HUES6 (cell line): ENCODE measurements at regions not wholly inside any gene's neighbourhood (a gene's known extent, or its start where the extent isn't known, plus 50 kb on each side); places are given as distances from the start of the nearest gene placed in this dataset.

ENCODE experiments used
- H3K27ac ChIP-seq: 2 replicates; pipeline ENCODE4 v1.7.0; 2013; ENCODE audit warnings: low read depth, mild to moderate bottlenecking, low read length, inconsistent platforms
- H3K27me3 ChIP-seq: 2 replicates; pipeline ENCODE4 v1.6.1; 2013; ENCODE audit warnings: low read length; ENCODE audit not compliant: control insufficient read depth, insufficient read depth
- H3K36me3 ChIP-seq: 2 replicates; pipeline ENCODE4 v1.6.1; 2013; ENCODE audit warnings: low read length; ENCODE audit not compliant: control insufficient read depth, insufficient read depth
- H3K4me1 ChIP-seq: 2 replicates; pipeline ENCODE4 v1.6.1; 2013; ENCODE audit warnings: low read length; ENCODE audit not compliant: control insufficient read depth, insufficient read depth
- H3K4me3 ChIP-seq: 2 replicates; pipeline ENCODE4 v1.5.1; 2013; ENCODE audit warnings: low read depth, low read length
- H3K9ac ChIP-seq: one replicate; pipeline ENCODE4 v1.6.1; 2013; ENCODE audit warnings: mild to moderate bottlenecking, low read length
- H3K9me3 ChIP-seq: 2 replicates; pipeline ENCODE4 v1.6.1; 2013; ENCODE audit warnings: low read depth, low read length; ENCODE audit not compliant: control insufficient read depth, insufficient read depth

- H3K36me3 ChIP-seq: no peaks in the 10 kb centered on the region
- H3K27me3 ChIP-seq: no peaks in the 10 kb centered on the region
- H3K27ac ChIP-seq: no peak overlapping the region
- no peaks in the 10 kb centered on the region for H3K9me3 ChIP-seq
- H3K9ac ChIP-seq: no peak overlapping the region
- H3K4me1 ChIP-seq: no peaks in the 10 kb centered on the region
- no peak overlapping the region for H3K4me3 ChIP-seq
These were observed 295.6 kb upstream of the LRATD1 start for GRCh38 chr2:14336759-14337382.

GRCh38 chr2:14340703-14341102, 291.8 kb upstream of the LRATD1 start:
- Histone ChIP-seq H3K27ac (no peak overlapping the region), H3K27me3 (no peaks in the 10 kb centered on the region), H3K9ac (no peak overlapping the region), H3K36me3 (no peaks in the 10 kb centered on the region), H3K4me1 (no peaks in the 10 kb centered on the region), H3K4me3 (no peak overlapping the region), H3K9me3 (no peaks in the 10 kb centered on the region)

GRCh38 chr2:14342313-14342712, 290.2 kb upstream of the LRATD1 start:
- no peaks in the 10 kb centered on the region for H3K27me3 ChIP-seq
- H3K9ac ChIP-seq: no peak overlapping the region
- no peaks in the 10 kb centered on the region for H3K4me1 ChIP-seq
- no peaks in the 10 kb centered on the region for H3K36me3 ChIP-seq
- H3K9me3 ChIP-seq: no peaks in the 10 kb centered on the region
- no peak overlapping the region for H3K4me3 ChIP-seq
- no peak overlapping the region for H3K27ac ChIP-seq

GRCh38 chr2:14344355-14344754, 288.2 kb upstream of the LRATD1 start:
- no peak overlapping the region for H3K4me3 ChIP-seq
- H3K9ac ChIP-seq: no peak overlapping the region
- H3K9me3 ChIP-seq: no peaks in the 10 kb centered on the region
- no peaks in the 10 kb centered on the region for H3K4me1 ChIP-seq
- no peaks in the 10 kb centered on the region for H3K27me3 ChIP-seq
- H3K36me3 ChIP-seq: no peaks in the 10 kb centered on the region
- no peak overlapping the region for H3K27ac ChIP-seq

GRCh38 chr2:14348247-14348646, 284.3 kb upstream of the LRATD1 start:
- no peak overlapping the region for H3K27ac ChIP-seq

GRCh38 chr2:14350856-14351255, 281.7 kb upstream of the LRATD1 start:
- Histone ChIP-seq H3K9me3 (no peaks in the 10 kb centered on the region), H3K4me3 (no peak overlapping the region), H3K36me3 (no peaks in the 10 kb centered on the region), H3K4me1 (no peaks in the 10 kb centered on the region), H3K9ac (no peak overlapping the region), H3K27ac (no peak overlapping the region), H3K27me3 (no peaks in the 10 kb centered on the region)

More at GRCh38 chr2:14348247-14348646, 284.3 kb upstream of the LRATD1 start:
- no peaks in the 10 kb centered on the region for H3K27me3 ChIP-seq
- no peaks in the 10 kb centered on the region for H3K9me3 ChIP-seq
- no peak overlapping the region for H3K4me3 ChIP-seq
- no peaks in the 10 kb centered on the region for H3K36me3 ChIP-seq
- no peak overlapping the region for H3K9ac ChIP-seq
- no peaks in the 10 kb centered on the region for H3K4me1 ChIP-seq

- no peaks in the 10 kb centered on the region for H3K27me3 ChIP-seq
- no peak overlapping the region for H3K9ac ChIP-seq
- H3K36me3 ChIP-seq: no peaks in the 10 kb centered on the region
- H3K27ac ChIP-seq: no peak overlapping the region
- H3K9me3 ChIP-seq: no peaks in the 10 kb centered on the region
- no peaks in the 10 kb centered on the region for H3K4me1 ChIP-seq
- H3K4me3 ChIP-seq: no peak overlapping the region
These were observed 280.4 kb upstream of the LRATD1 start for GRCh38 chr2:14352067-14352466.

GRCh38 chr2:14354231-14354630, 278.3 kb upstream of the LRATD1 start:
- Histone ChIP-seq H3K36me3 (no peaks in the 10 kb centered on the region), H3K9ac (no peak overlapping the region), H3K27ac (no peak overlapping the region), H3K27me3 (no peaks in the 10 kb centered on the region), H3K9me3 (no peaks in the 10 kb centered on the region), H3K4me3 (no peak overlapping the region), H3K4me1 (no peaks in the 10 kb centered on the region)

GRCh38 chr2:14355102-14355501, 277.4 kb upstream of the LRATD1 start:
- Histone ChIP-seq H3K9me3 (no peaks in the 10 kb centered on the region), H3K4me3 (no peak overlapping the region), H3K36me3 (no peaks in the 10 kb centered on the region), H3K9ac (no peak overlapping the region), H3K27ac (no peak overlapping the region), H3K4me1 (no peaks in the 10 kb centered on the region), H3K27me3 (no peaks in the 10 kb centered on the region)

GRCh38 chr2:14358339-14358738, 274.2 kb upstream of the LRATD1 start:
- Histone ChIP-seq H3K4me3 (no peak overlapping the region), H3K9ac (no peak overlapping the region), H3K27ac (no peak overlapping the region), H3K36me3 (no peaks in the 10 kb centered on the region), H3K9me3 (peaks cover 4% of the 10 kb centered on the region; the same call in 1 of the 2 replicates), H3K4me1 (no peaks in the 10 kb centered on the region), H3K27me3 (no peaks in the 10 kb centered on the region)

- H3K9ac ChIP-seq: no peak overlapping the region
- no peak overlapping the region for H3K4me3 ChIP-seq
- no peaks in the 10 kb centered on the region for H3K27me3 ChIP-seq
- no peaks in the 10 kb centered on the region for H3K4me1 ChIP-seq
- no peak overlapping the region for H3K27ac ChIP-seq
- H3K36me3 ChIP-seq: no peaks in the 10 kb centered on the region
- peaks cover 4% of the 10 kb centered on the region; the same call in 1 of the 2 replicates for H3K9me3 ChIP-seq
These were observed 273.7 kb upstream of the LRATD1 start for GRCh38 chr2:14358774-14359173.
